Osteoblast (primary cell): ENCODE measurements at regions not wholly inside any gene's neighbourhood (a gene's known extent, or its start where the extent isn't known, plus 50 kb on each side); places are given as distances from the start of the nearest gene placed in this dataset.
A peak's percentile ranks its signal among the peaks of the same experiment; 100 is the strongest.
"Not testable (repeated sequence)": the region's sequence is repeated elsewhere in the genome, so short reads cannot be mapped to it uniquely, and the experiment has no call there.

Source experiments
- DNase-seq: peaks from one replicate; pipeline ENCODE4 v3.0.0; 2011; ENCODE audit warnings: low spot score, mixed read lengths; ENCODE audit not compliant: insufficient read length; ENCODE audit errors: missing footprints
- H2AFZ ChIP-seq: 2 replicates; pipeline ENCODE4 v1.6.0; 2011; ENCODE audit warnings: mild to moderate bottlenecking, low read length
- H3K27ac ChIP-seq: 2 replicates; pipeline ENCODE4 v1.5.1; 2011; ENCODE audit warnings: mild to moderate bottlenecking, low read depth, low read length, moderate library complexity
- H3K27me3 ChIP-seq: 2 replicates; pipeline ENCODE4 v1.6.0; 2012; ENCODE audit warnings: mild to moderate bottlenecking, control low read depth, inconsistent platforms, low read length, moderate library complexity; ENCODE audit not compliant: insufficient read depth
- H3K36me3 ChIP-seq: 2 replicates; pipeline ENCODE4 v1.5.1; 2011; ENCODE audit warnings: mild to moderate bottlenecking, low read length, control low read depth, moderate library complexity; ENCODE audit not compliant: insufficient read depth
- H3K4me1 ChIP-seq: 2 replicates; pipeline ENCODE4 v1.5.1; 2011; ENCODE audit warnings: mild to moderate bottlenecking, low read length, control low read depth, moderate library complexity; ENCODE audit not compliant: insufficient read depth
- H3K4me2 ChIP-seq: 2 replicates; pipeline ENCODE4 v1.6.0; 2011; ENCODE audit warnings: mild to moderate bottlenecking, low read length; ENCODE audit not compliant: insufficient read depth
- H3K4me3 ChIP-seq: fragments of 200-600 bp; sonication (generic); 3 replicates; pipeline ENCODE4 v1.5.1; 2012; ENCODE audit warnings: mild to moderate bottlenecking, low read length, inconsistent platforms; ENCODE audit not compliant: insufficient read depth
- H3K79me2 ChIP-seq: 2 replicates; pipeline ENCODE4 v1.6.0; 2012; ENCODE audit warnings: mild to moderate bottlenecking, low read length, control low read depth, inconsistent platforms; ENCODE audit not compliant: insufficient read depth
- H3K9me3 ChIP-seq: 2 replicates; pipeline ENCODE4 v1.5.1; 2011; ENCODE audit warnings: low read depth, low read length, control low read depth
- H4K20me1 ChIP-seq: 2 replicates; pipeline ENCODE4 v1.6.0; 2012; ENCODE audit warnings: mild to moderate bottlenecking, low read length, control low read depth; ENCODE audit not compliant: insufficient read depth
- CTCF ChIP-seq: IDR thresholded peaks from 2 replicates; pipeline ENCODE4 v1.5.1; 2011; ENCODE audit warnings: mild to moderate bottlenecking, low read depth, low read length, moderate library complexity; ENCODE audit errors: extremely low read depth

- Histone ChIP-seq H3K79me2 (no peaks in the 10 kb centered on the region), H3K36me3 (no peaks in the 10 kb centered on the region), H3K4me3 (no peak overlapping the region), H3K27me3 (no peaks in the 10 kb centered on the region), H3K9me3 (no peaks in the 10 kb centered on the region), H4K20me1 (no peaks in the 10 kb centered on the region), H2AFZ (no peak overlapping the region), H3K4me2 (no peak overlapping the region), H3K27ac (no peak overlapping the region), H3K4me1 (no peaks in the 10 kb centered on the region)
- TF ChIP-seq CTCF, result no peak
- DNase-seq, result no peak
Measured at GRCh38 chr9:105117234-105117633, 127.2 kb upstream of the SLC44A1 start.

- no peak for DNase-seq
- H3K4me1 ChIP-seq, result no peaks in the 10 kb centered on the region
- H4K20me1 ChIP-seq, result no peaks in the 10 kb centered on the region
- TF ChIP-seq CTCF, result no peak
- peak overlapping the region; percentile 29 for H2AFZ ChIP-seq
- no peaks in the 10 kb centered on the region for H3K79me2 ChIP-seq
- no peak overlapping the region for H3K27ac ChIP-seq
- no peaks in the 10 kb centered on the region for H3K27me3 ChIP-seq
- no peak overlapping the region for H3K4me3 ChIP-seq
- H3K36me3 ChIP-seq, result no peaks in the 10 kb centered on the region
- no peaks in the 10 kb centered on the region for H3K9me3 ChIP-seq
- no peak overlapping the region for H3K4me2 ChIP-seq
Measured at GRCh38 chr9:105118636-105119035, 125.8 kb upstream of the SLC44A1 start.

- DNase-seq, result no peak
- H3K36me3 ChIP-seq, result no peaks in the 10 kb centered on the region
Measured at GRCh38 chr9:105119156-105119555, 125.3 kb upstream of the SLC44A1 start.

GRCh38 chr9:105121861-105122430 is 122.5 kb upstream of the SLC44A1 start:
- Histone ChIP-seq H3K4me2 (no peak overlapping the region), H3K27me3 (no peaks in the 10 kb centered on the region), H2AFZ (no peak overlapping the region), H3K4me3 (no peak overlapping the region), H3K79me2 (no peaks in the 10 kb centered on the region), H3K36me3 (no peaks in the 10 kb centered on the region), H3K4me1 (peaks cover 11% of the 10 kb centered on the region), H3K27ac (no peak overlapping the region), H3K9me3 (no peaks in the 10 kb centered on the region), H4K20me1 (no peaks in the 10 kb centered on the region)
- TF ChIP-seq CTCF, result no peak
- DNase-seq, result no peak

More at GRCh38 chr9:105119156-105119555, 125.3 kb upstream of the SLC44A1 start:
- H3K4me3 ChIP-seq, result no peak overlapping the region
- no peaks in the 10 kb centered on the region for H3K4me1 ChIP-seq
- H3K4me2 ChIP-seq, result no peak overlapping the region
- H3K79me2 ChIP-seq, result no peaks in the 10 kb centered on the region
- no peaks in the 10 kb centered on the region for H4K20me1 ChIP-seq
- H2AFZ ChIP-seq, result peak overlapping the region; percentile 29
- H3K9me3 ChIP-seq, result no peaks in the 10 kb centered on the region
- no peak for TF ChIP-seq CTCF
- no peak overlapping the region for H3K27ac ChIP-seq
- no peaks in the 10 kb centered on the region for H3K27me3 ChIP-seq

- H3K27ac ChIP-seq, H3K4me3 ChIP-seq, DNase-seq, H3K36me3 ChIP-seq, H3K9me3 ChIP-seq, H2AFZ ChIP-seq, H3K27me3 ChIP-seq, H3K79me2 ChIP-seq, H3K4me2 ChIP-seq, H4K20me1 ChIP-seq: not testable (repeated sequence)
- H3K4me1 ChIP-seq, result peaks cover 20% of the 10 kb centered on the region
Measured at GRCh38 chr9:105124598-105124997, 119.9 kb upstream of the SLC44A1 start.
